ENCODE measurements at regions not wholly inside any gene's neighbourhood (a gene's known extent, or its start where the extent isn't known, plus 50 kb on each side); places are given as distances from the start of the nearest gene placed in this dataset.

DNA sequence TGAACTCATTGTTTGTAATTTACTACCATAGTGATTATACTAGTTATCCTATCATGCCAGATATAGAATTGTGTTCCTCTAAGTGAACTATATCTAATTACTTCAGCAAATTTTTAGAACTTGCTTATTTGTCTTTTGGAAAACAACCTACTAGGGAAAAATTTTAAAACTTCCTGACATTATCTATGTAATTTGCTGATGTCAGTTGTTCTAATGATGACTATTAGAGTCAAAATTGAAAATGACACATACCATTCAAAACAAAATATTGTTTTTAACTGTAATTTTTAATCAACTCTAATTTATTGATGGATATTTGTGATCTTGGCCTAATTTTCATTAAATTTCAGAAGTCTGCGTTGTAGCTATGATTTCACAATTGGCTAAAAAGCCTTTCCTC lies 106.7 kb upstream of the ROBO2 start:
- FAIRE-seq, result no peak

- no peak for FAIRE-seq
Observed at GRCh38 chr3:76938962-76939361, 100.9 kb upstream of the ROBO2 start.

DNA sequence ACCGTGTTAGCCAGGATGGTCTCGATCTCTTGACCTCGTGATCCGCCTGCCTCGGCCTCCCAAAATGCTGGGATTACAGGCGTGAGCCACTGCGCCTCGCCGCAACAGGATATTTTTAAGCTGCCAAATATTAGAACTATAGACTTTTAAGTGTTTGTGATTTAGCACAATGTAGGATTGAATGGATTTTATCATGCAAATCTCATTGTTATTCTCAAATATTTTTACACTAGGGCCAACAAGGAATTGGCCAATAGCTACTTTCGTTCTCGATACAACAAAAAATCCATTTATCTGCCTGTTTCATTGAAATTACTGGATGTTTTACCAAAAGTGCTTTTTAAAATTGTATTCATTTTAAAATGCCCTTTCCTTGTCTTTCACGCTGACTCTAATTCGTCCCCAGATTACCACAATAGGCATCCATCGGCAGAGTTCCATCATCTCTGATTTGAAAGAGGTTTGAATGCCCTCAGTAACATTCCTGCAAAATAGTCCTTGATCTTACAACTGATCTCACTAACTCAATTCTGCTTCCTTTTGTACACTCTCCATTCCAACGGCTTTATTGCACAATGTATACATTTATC lies 99.6 kb upstream of the ROBO2 start:
- no peak for FAIRE-seq

GRCh38 chr3:76941376-76941775 lies 98.5 kb upstream of the ROBO2 start:
- no peak for FAIRE-seq

- no peak for FAIRE-seq
Observed at GRCh38 chr3:76942101-76942500, 97.8 kb upstream of the ROBO2 start.

DNA sequence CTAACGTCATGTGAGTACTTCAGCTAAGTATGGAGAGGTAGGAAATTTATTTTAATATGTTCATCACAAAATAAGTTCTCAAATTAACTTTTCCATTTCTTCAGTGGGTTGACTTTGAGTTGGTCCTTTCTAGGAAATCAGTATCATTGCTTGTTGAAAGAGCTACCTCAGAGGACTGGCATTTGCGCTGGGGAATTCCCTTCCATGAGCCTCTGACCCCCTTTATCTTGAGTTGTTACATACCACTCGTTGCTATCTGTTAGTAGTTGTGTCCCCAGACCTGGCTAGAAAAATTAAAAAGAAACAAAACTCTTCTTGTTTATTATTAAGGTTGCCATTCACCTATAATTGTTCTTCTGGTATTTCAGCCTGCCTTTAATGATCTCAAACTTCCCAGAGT lies 96.8 kb upstream of the ROBO2 start:
- FAIRE-seq, result no peak

GRCh38 chr3:76943671-76944070 lies 96.2 kb upstream of the ROBO2 start:
- no peak for FAIRE-seq

DNA sequence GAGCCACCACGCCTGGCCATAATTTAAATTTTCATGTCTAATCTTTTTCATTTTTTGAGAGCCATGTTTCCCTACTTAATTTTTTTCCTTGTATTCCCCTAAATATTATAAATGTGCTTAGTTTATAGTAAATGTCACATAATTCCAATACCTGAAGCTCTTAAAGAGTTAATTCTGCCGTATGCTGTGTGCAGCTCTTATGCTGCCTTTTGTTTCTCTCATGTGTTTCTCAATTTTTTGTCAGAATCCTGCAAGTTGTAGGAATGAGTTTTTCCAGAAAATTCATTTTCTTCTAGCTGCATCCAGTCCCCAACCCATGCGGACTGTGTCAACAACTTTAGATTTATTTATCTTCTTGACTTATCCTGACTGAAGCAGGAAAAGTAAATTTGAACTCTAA lies 90.9 kb upstream of the ROBO2 start:
- no peak for FAIRE-seq

DNA sequence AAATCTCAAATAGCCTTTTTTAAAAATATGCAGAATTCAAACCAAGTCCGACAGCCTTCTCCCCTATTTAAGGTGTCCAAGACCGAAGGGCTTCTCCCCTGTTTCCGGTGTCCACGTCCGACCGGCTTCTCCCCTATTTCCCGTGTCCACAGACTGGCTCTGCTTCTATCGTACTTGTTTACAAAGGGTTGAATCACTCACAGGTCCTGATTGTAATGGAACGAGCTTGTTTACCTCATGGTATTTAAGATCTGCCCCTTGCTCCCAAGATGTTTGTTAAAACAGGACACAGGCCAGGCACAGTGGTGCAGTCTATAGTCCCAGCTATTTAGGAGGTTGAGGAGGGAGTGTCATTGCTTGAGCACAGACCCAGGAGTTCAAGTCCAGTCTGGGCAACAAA lies 90.4 kb upstream of the ROBO2 start:
- FAIRE-seq, result no peak

DNA sequence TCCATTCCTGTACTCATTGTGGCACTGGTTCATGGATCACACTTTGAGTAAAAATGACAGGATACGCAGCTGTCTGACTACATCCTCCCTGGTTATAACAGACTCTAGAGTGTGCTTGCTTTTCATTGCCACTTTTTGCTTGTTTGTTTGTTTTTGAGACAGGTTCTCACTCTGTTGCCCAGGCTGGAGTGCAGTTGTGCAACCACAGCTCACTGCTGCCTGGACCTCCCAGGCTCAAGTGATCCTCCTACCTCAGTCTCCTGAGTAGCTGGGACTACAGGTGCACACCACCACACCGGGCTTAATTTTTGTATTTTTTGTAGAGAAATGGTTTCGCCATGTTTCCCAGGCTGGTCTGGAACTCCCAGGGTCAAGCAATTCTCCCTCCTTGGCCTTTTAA lies 89.3 kb upstream of the ROBO2 start:
- no peak for FAIRE-seq

DNA sequence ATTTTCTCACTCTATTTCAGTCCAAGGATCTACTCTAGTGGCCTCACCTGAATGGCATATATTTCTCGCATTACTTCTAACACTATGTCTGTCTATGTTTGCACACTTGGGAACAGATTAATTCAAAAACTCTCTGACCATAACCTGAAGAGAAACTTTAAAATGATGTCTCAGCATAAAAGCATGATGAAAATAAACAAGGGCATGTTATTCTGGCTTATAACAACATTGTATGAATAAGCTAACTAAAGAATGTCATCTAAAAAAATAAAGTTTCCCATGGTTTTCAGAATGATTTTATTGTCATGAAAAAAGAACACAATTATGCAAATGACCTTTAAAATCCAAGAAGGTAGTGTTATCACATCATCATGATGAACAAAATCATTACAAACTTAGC lies 85.5 kb upstream of the ROBO2 start:
- FAIRE-seq, result no peak

- no peak for FAIRE-seq
Observed at GRCh38 chr3:76958274-76958673, 81.6 kb upstream of the ROBO2 start.

GRCh38 chr3:76958861-76959260 lies 81.0 kb upstream of the ROBO2 start:
- peak; percentile 97 for FAIRE-seq

DNA sequence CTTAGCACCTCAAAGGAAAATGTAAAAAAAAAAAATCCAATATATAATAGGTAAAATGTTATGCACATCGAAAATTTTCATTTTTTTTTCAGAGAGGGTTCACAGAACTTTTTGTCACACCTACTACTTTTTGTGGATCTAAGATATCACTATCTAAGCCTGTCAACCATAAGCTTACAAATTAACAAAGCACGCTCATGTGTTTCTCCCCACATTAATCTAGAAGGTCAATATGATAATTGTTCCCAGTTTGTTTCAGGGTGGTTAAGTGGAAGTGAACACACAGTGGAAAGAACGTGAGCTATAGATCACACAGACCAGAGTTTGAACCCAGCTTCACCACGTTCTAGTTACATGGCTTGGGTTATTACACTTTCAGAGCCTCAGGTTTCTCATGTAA lies 78.6 kb upstream of the ROBO2 start:
- FAIRE-seq, result no peak

DNA sequence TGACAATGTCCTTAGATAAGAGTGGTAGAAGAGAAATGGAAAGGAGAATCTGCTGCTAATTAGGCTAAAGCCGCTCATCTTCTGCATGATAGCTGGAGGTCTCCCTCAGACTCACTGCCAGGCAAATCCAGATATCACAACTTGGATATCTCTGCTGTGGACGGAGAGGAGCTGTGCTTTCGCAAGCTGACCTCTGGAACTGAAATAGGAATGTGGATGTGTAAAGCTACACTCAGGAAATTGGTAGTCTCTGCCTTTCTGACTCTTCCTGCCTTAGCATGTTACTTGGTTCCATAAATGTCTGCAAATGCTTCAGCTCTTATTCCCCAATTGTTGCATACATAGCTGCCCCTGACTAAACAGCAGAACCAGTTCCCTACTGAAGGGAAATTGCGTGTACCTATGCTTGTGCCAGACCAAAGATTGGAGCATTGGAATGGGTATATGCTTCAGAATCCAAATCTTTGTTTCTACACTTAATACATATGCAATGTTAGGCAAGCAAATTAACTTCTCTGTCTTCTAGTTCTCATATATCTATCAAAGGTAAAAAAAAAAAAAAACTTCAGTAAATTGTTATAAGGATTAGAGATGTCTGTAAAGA lies 74.7 kb upstream of the ROBO2 start:
- FAIRE-seq, result no peak

DNA sequence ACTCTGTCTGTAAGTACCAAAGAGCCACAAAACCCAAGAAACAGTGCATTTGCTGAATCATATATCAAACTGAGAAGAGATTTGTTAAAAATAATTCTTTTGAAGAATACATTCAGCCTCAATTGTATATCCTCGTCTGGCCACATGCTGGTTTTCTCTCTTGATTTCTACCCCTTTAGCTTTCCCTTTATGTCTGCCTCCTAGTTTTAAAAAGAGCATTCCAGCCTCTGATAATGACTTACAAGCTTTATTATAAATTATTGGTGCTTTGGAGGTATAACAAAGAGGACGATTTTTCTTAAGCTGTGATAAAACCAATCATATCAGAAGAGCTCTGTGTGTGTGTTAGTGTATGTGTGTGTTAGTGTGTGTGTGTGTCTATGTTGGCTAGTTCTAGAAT lies 70.4 kb upstream of the ROBO2 start:
- FAIRE-seq, result no peak

DNA sequence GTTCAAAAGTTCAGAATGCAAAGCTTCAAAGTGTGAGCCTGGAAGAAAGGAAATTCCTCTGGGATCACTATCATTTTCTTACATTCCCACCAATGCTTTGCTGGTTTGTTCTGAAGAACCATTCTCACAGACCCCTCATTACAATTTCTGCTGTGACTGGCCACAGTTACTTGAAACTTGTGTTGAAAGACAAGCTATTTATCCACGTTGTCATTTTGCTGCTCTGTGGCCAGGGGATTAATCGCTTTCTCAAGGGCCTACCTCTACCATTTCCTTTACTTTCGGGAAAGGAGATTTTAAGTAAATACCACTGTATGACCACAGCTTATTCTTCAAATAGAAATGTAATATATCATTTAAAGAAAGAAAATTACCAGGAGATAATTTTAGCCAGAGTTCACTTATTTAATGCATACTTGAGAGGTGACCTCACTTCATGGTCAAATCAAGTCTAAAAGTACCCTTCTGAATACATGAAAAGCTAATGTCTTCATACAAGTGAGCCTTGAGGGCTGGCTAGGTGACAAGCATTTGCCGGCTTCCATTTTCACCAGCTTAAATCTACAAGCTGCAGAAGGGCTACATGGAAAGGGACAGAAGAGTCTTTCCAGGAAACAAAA lies 69.8 kb upstream of the ROBO2 start:
- FAIRE-seq, result no peak

- no peak for FAIRE-seq
Observed at GRCh38 chr3:76972624-76973296, 67.1 kb upstream of the ROBO2 start.

DNA sequence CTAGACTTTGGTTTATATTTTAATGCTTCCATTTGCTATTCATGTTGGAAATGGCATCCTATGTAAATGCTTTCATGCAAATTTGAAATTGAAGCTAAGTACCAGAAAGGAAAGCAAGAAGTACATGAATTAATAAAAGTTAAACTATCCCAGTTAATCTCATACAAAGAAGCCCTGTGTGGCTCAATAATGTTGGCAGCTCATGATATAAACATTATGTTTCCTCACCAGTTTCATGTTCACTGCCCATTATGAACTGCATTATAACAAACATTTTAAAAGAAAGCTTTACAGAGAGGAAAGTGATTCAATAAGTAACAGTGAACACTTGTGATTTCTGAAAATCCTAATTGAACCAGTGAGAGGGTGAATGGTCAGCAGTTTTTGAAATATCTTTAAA lies 62.9 kb upstream of the ROBO2 start:
- FAIRE-seq, result no peak

GRCh38 chr3:76985645-76986044 lies 54.3 kb upstream of the ROBO2 start:
- FAIRE-seq, result no peak

- FAIRE-seq, result no peak
Observed at GRCh38 chr3:76986876-76987474, 52.9 kb upstream of the ROBO2 start.

Data from endometrium (tissue), 2 donors.